ENCODE measurements at regions not wholly inside any gene's neighbourhood (a gene's known extent, or its start where the extent isn't known, plus 50 kb on each side); places are given as distances from the start of the nearest gene placed in this dataset.

GRCh38 chr3:34686541-34686940 lies 888.1 kb downstream of the PDCD6IP start:
- in situ Hi-C loops (cut with MboI) (loop anchor here (5.0 to 25.0 kb wide), 2 partner anchors 429 to 699 kb away; no protein-coding TSS in a partner anchor), intact Hi-C loops (cut with micrococcal nuclease; ENCODE audit: unreplicated experiment) (no loop called here)
- 0% methylated on average over 1 of the region's 1 CpG for WGBS (ENCODE audit: insufficient coverage, insufficient replicate concordance, low lambda C conversion rate, missing lambda C conversion rate)

More at GRCh38 chr3:34686541-34686940, 888.1 kb downstream of the PDCD6IP start:
- no TSS peak for BruUV-seq (replicated peaks)
- no peak for FAIRE-seq
- H4K20me1 ChIP-seq (ENCODE audit: control insufficient read depth, insufficient read depth) = no peaks in the 10 kb centered on the region
- H3K36me3 ChIP-seq (ENCODE audit: control insufficient read depth in 2 of 2, insufficient read depth in 2 of 2, low read length in 1 of 2) = no peaks in the 10 kb centered on the region
- CTCF ChIA-PET = interaction anchor here (0.7 to 7.3 kb wide), 4 partner anchors 428 to 804 kb away, joined by 3 to 170 read pairs (median 54); no protein-coding TSS in a partner anchor
- TF ChIP-seq MTA3 (IDR thresholded peaks at IDR 0.05; ENCODE audit: borderline replicate concordance, low read length) (no peak), POLR2AphosphoS2 (IDR thresholded peaks at IDR 0.05; ENCODE audit: low read depth, low read length) (no peak), CHD1 (IDR thresholded peaks at IDR 0.05; ENCODE audit: low read depth, low read length) (no peak), MXI1 (IDR thresholded peaks at IDR 0.05; ENCODE audit: low read depth, low read length) (no peak), ATF2 (IDR thresholded peaks at IDR 0.05; ENCODE audit: low read length) (no peak), FOS (IDR thresholded peaks at IDR 0.05; ENCODE audit: borderline replicate concordance, extremely low read depth, insufficient read length) (no peak), KLF5 (IDR thresholded peaks at IDR 0.05; ENCODE audit: partially characterized antibody) (no peak), BRCA1 (IDR thresholded peaks at IDR 0.05; ENCODE audit: low read depth, low read length) (no peak), RELB (IDR thresholded peaks at IDR 0.05; ENCODE audit: low read depth) (no peak), RAD21 (IDR thresholded peaks at IDR 0.05; ENCODE audit: insufficient read depth, low read depth, low read length) (no peak), ASH2L (IDR thresholded peaks at IDR 0.05; ENCODE audit: borderline replicate concordance, low read depth) (no peak), ATF7 (IDR thresholded peaks at IDR 0.05; ENCODE audit: low read depth) (no peak)
- RAD21 ChIA-PET (ENCODE audit: unreplicated experiment) = interaction anchor here (1.4 to 4.6 kb wide), 3 partner anchors 707 to 803 kb away, joined by 4 to 66 read pairs (median 19); no protein-coding TSS in a partner anchor
- H3K9ac ChIP-seq (ENCODE audit: control insufficient read depth, insufficient read depth, low read length) = no peak overlapping the region
- POLR2A ChIA-PET = no interaction called here
- no peak for DNase-seq (ENCODE audit: low read depth, low spot score)
- H3K9me3 ChIP-seq (replicated peaks; ENCODE audit: control insufficient read depth, insufficient read depth, low read length) = no peaks in the 10 kb centered on the region
- SMC1A ChIA-PET (ENCODE audit: uncharacterized antibody, unreplicated experiment) = interaction anchor here (0.8 to 3.5 kb wide), 3 partner anchors 796 to 803 kb away, joined by 3 to 60 read pairs (median 7); no protein-coding TSS in a partner anchor
- H2AFZ ChIP-seq (ENCODE audit: control insufficient read depth, low read depth, low read length) = no peak overlapping the region
- H3K27ac ChIP-seq (ENCODE audit: control insufficient read depth, insufficient read depth) = no peak overlapping the region
- no peaks in the 10 kb centered on the region for H3K4me1 ChIP-seq (ENCODE audit: control insufficient read depth, insufficient read depth, low read length)
- H3K79me2 ChIP-seq (ENCODE audit: control insufficient read depth, insufficient read depth, low read length) = no peaks in the 10 kb centered on the region
- no peaks in the 10 kb centered on the region for H3K27me3 ChIP-seq (replicated peaks in 1 of 2; ENCODE audit: control insufficient read depth in 2 of 2, insufficient read depth in 2 of 2, low read length in 1 of 2)
- H3K4me2 ChIP-seq (ENCODE audit: control insufficient read depth, insufficient read depth) = no peak overlapping the region
- no peak overlapping the region for H3K4me3 ChIP-seq
- ATAC-seq = no peak
